Immature natural killer cell (primary cell): ENCODE measurements at regions not wholly inside any gene's neighbourhood (a gene's known extent, or its start where the extent isn't known, plus 50 kb on each side); places are given as distances from the start of the nearest gene placed in this dataset.

Experiments used
- DNase-seq, 3 donors: peaks; one replicate each; pipeline ENCODE4 v3.0.0; 2022; ENCODE audit warnings: mixed read lengths in 1 of 3
- H3K27ac Mint-ChIP-seq, 6 donors: one replicate each; pipeline ENCODE4 v1.8.0; 2020; ENCODE audit warnings: mixed read lengths in 6 of 6, mild to moderate bottlenecking in 5 of 6, inconsistent platforms in 4 of 6, moderate library complexity in 3 of 6
- H3K27me3 Mint-ChIP-seq, 3 donors: one replicate each; pipeline ENCODE4 v1.8.0; 2020 to 2021; ENCODE audit warnings: low read depth in 3 of 3, mild to moderate bottlenecking in 3 of 3, mixed read lengths in 3 of 3, moderate library complexity in 3 of 3, inconsistent platforms in 1 of 3
- H3K36me3 Mint-ChIP-seq, 3 donors: one replicate each; pipeline ENCODE4 v1.8.0; 2020; ENCODE audit warnings: mixed read lengths in 3 of 3, inconsistent platforms in 2 of 3, mild to moderate bottlenecking in 2 of 3
- H3K4me1 Mint-ChIP-seq, 2 donors: one replicate each; pipeline ENCODE4 v1.8.0; 2020; ENCODE audit warnings: inconsistent platforms in 2 of 2, mild to moderate bottlenecking in 2 of 2, mixed read lengths in 2 of 2, moderate library complexity in 1 of 2
- H3K4me3 Mint-ChIP-seq, 5 donors: one replicate each; pipeline ENCODE4 v1.8.0; 2020; ENCODE audit warnings: mild to moderate bottlenecking in 5 of 5, mixed read lengths in 5 of 5, inconsistent platforms in 3 of 5, moderate library complexity in 3 of 5
- H3K9me3 Mint-ChIP-seq, 6 donors: one replicate each; pipeline ENCODE4 v1.8.0; 2020; ENCODE audit warnings: mild to moderate bottlenecking in 6 of 6, mixed read lengths in 6 of 6, inconsistent platforms in 4 of 6, moderate library complexity in 3 of 6

GRCh38 chr12:111027431-111027830 lies 107.1 kb upstream of the MYL2 start:
- Mint-ChIP-seq H3K4me3 (no peak overlapping the region), H3K27me3 (peaks cover 12 to 15% (median 15%) of the 10 kb centered on the region in 3 donors), H3K36me3 (no peaks in the 10 kb centered on the region), H3K27ac (no peak overlapping the region), H3K4me1 (no peaks in the 10 kb centered on the region), H3K9me3 (no peaks in the 10 kb centered on the region)
- DNase-seq = no peak

GRCh38 chr12:111025792-111026430 lies 105.5 kb upstream of the MYL2 start:
- no peaks in the 10 kb centered on the region for H3K4me1 Mint-ChIP-seq
- H3K36me3 Mint-ChIP-seq = no peaks in the 10 kb centered on the region
- no peak overlapping the region for H3K27ac Mint-ChIP-seq
- no peak overlapping the region for H3K4me3 Mint-ChIP-seq
- no peak for DNase-seq
- no peaks in the 10 kb centered on the region for H3K9me3 Mint-ChIP-seq
- H3K27me3 Mint-ChIP-seq = peaks cover 6 to 13% (median 8%) of the 10 kb centered on the region in 3 donors

GRCh38 chr12:111025301-111025700 lies 104.9 kb upstream of the MYL2 start:
- DNase-seq = no peak
- peaks cover 6 to 13% (median 11%) of the 10 kb centered on the region in 3 donors for H3K27me3 Mint-ChIP-seq
- no peaks in the 10 kb centered on the region for H3K36me3 Mint-ChIP-seq
- no peaks in the 10 kb centered on the region for H3K4me1 Mint-ChIP-seq
- H3K4me3 Mint-ChIP-seq = no peak overlapping the region
- H3K27ac Mint-ChIP-seq = no peak overlapping the region
- no peaks in the 10 kb centered on the region for H3K9me3 Mint-ChIP-seq

- H3K4me3 Mint-ChIP-seq = no peak overlapping the region
- H3K27ac Mint-ChIP-seq = no peak overlapping the region
- H3K4me1 Mint-ChIP-seq = no peaks in the 10 kb centered on the region
- H3K9me3 Mint-ChIP-seq = no peaks in the 10 kb centered on the region
- H3K36me3 Mint-ChIP-seq = no peaks in the 10 kb centered on the region
- peaks cover 6 to 13% (median 11%) of the 10 kb centered on the region in 3 donors for H3K27me3 Mint-ChIP-seq
- peak in 2 of 3 donors; percentile 9 to 11 for DNase-seq
Measured at GRCh38 chr12:111024205-111024801, 103.9 kb upstream of the MYL2 start.

- Mint-ChIP-seq H3K4me1 (no peaks in the 10 kb centered on the region), H3K27ac (no peak overlapping the region), H3K9me3 (no peaks in the 10 kb centered on the region), H3K36me3 (no peaks in the 10 kb centered on the region), H3K4me3 (no peak overlapping the region), H3K27me3 (peaks cover 4 to 11% (median 8%) of the 10 kb centered on the region in 3 donors)
- DNase-seq = no peak
Measured at GRCh38 chr12:111022386-111022785, 102.0 kb upstream of the MYL2 start.

GRCh38 chr12:111014547-111014946 lies 94.2 kb upstream of the MYL2 start:
- Mint-ChIP-seq H3K36me3 (no peaks in the 10 kb centered on the region), H3K4me1 (no peaks in the 10 kb centered on the region), H3K27me3 (peaks cover 3 to 5% (median 3%) of the 10 kb centered on the region in 3 donors), H3K27ac (no peak overlapping the region), H3K4me3 (no peak overlapping the region), H3K9me3 (peaks cover 0 to 3% (median 0%) of the 10 kb centered on the region in 6 donors)
- no peak for DNase-seq

- H3K27ac Mint-ChIP-seq = no peak overlapping the region
- no peak for DNase-seq
- peaks cover 3 to 7% (median 5%) of the 10 kb centered on the region in 3 donors for H3K27me3 Mint-ChIP-seq
- no peaks in the 10 kb centered on the region for H3K4me1 Mint-ChIP-seq
- no peak overlapping the region for H3K4me3 Mint-ChIP-seq
- H3K9me3 Mint-ChIP-seq = peaks cover 0 to 3% (median 0%) of the 10 kb centered on the region in 6 donors
- no peaks in the 10 kb centered on the region for H3K36me3 Mint-ChIP-seq
Measured at GRCh38 chr12:111012918-111013317, 92.5 kb upstream of the MYL2 start.

- no peak overlapping the region for H3K27ac Mint-ChIP-seq
- peaks cover 3 to 7% (median 5%) of the 10 kb centered on the region in 3 donors for H3K27me3 Mint-ChIP-seq
- peaks cover 0 to 3% (median 0%) of the 10 kb centered on the region in 6 donors for H3K9me3 Mint-ChIP-seq
- no peak overlapping the region for H3K4me3 Mint-ChIP-seq
- DNase-seq = no peak
- H3K4me1 Mint-ChIP-seq = no peaks in the 10 kb centered on the region
- no peaks in the 10 kb centered on the region for H3K36me3 Mint-ChIP-seq
Measured at GRCh38 chr12:111011999-111012600, 91.7 kb upstream of the MYL2 start.

GRCh38 chr12:111010916-111011657 lies 90.7 kb upstream of the MYL2 start:
- H3K4me1 Mint-ChIP-seq = no peaks in the 10 kb centered on the region
- peaks cover 5 to 8% (median 7%) of the 10 kb centered on the region in 3 donors for H3K27me3 Mint-ChIP-seq
- no peak overlapping the region for H3K4me3 Mint-ChIP-seq
- peaks cover 0 to 3% (median 0%) of the 10 kb centered on the region in 6 donors for H3K9me3 Mint-ChIP-seq
- no peaks in the 10 kb centered on the region for H3K36me3 Mint-ChIP-seq
- DNase-seq = no peak
- no peak overlapping the region for H3K27ac Mint-ChIP-seq

- Mint-ChIP-seq H3K27ac (no peak overlapping the region), H3K36me3 (no peaks in the 10 kb centered on the region), H3K9me3 (peaks cover 0 to 3% (median 0%) of the 10 kb centered on the region in 6 donors), H3K27me3 (peaks cover 5 to 15% (median 9%) of the 10 kb centered on the region in 3 donors), H3K4me3 (no peak overlapping the region), H3K4me1 (no peaks in the 10 kb centered on the region)
- no peak for DNase-seq
Measured at GRCh38 chr12:111010061-111010460, 89.7 kb upstream of the MYL2 start.

- no peaks in the 10 kb centered on the region for H3K9me3 Mint-ChIP-seq
- H3K36me3 Mint-ChIP-seq = no peaks in the 10 kb centered on the region
- H3K4me3 Mint-ChIP-seq = no peak overlapping the region
- H3K27ac Mint-ChIP-seq = no peak overlapping the region
- DNase-seq = no peak
- no peaks in the 10 kb centered on the region for H3K4me1 Mint-ChIP-seq
- peaks cover 3 to 18% (median 9%) of the 10 kb centered on the region in 3 donors for H3K27me3 Mint-ChIP-seq
Measured at GRCh38 chr12:111006621-111007020, 86.2 kb upstream of the MYL2 start.

GRCh38 chr12:110998971-110999370 lies 78.6 kb upstream of the MYL2 start:
- Mint-ChIP-seq H3K27me3 (peaks cover 3 to 7% (median 5%) of the 10 kb centered on the region in 3 donors), H3K4me1 (no peaks in the 10 kb centered on the region), H3K27ac (no peak overlapping the region), H3K9me3 (peaks cover 0 to 14% (median 8%) of the 10 kb centered on the region in 6 donors), H3K4me3 (no peak overlapping the region), H3K36me3 (no peaks in the 10 kb centered on the region)
- DNase-seq = no peak

- H3K4me1 Mint-ChIP-seq = no peaks in the 10 kb centered on the region
- H3K27ac Mint-ChIP-seq = no peak overlapping the region
- H3K27me3 Mint-ChIP-seq = peaks cover 3 to 7% (median 5%) of the 10 kb centered on the region in 3 donors
- H3K4me3 Mint-ChIP-seq = no peak overlapping the region
- no peaks in the 10 kb centered on the region for H3K36me3 Mint-ChIP-seq
- peaks cover 0 to 14% (median 8%) of the 10 kb centered on the region in 6 donors for H3K9me3 Mint-ChIP-seq
- DNase-seq = no peak
Measured at GRCh38 chr12:110998165-110998564, 77.8 kb upstream of the MYL2 start.

- Mint-ChIP-seq H3K4me3 (no peak overlapping the region), H3K36me3 (no peaks in the 10 kb centered on the region), H3K4me1 (no peaks in the 10 kb centered on the region), H3K27ac (no peak overlapping the region), H3K9me3 (peaks cover 0 to 14% (median 8%) of the 10 kb centered on the region in 6 donors), H3K27me3 (peaks cover 0 to 7% (median 4%) of the 10 kb centered on the region in 3 donors)
- no peak for DNase-seq
Measured at GRCh38 chr12:110996415-110996814, 76.0 kb upstream of the MYL2 start.
